Dermis blood vessel endothelial cell (primary cell): ENCODE measurements at regions not wholly inside any gene's neighbourhood (a gene's known extent, or its start where the extent isn't known, plus 50 kb on each side); places are given as distances from the start of the nearest gene placed in this dataset.
"Not testable (repeated sequence)": the region's sequence is repeated elsewhere in the genome, so short reads cannot be mapped to it uniquely, and the experiment has no call there.

ENCODE experiments used
- DNase-seq: peaks from one replicate; pipeline ENCODE4 v3.0.0; 2010

DNA sequence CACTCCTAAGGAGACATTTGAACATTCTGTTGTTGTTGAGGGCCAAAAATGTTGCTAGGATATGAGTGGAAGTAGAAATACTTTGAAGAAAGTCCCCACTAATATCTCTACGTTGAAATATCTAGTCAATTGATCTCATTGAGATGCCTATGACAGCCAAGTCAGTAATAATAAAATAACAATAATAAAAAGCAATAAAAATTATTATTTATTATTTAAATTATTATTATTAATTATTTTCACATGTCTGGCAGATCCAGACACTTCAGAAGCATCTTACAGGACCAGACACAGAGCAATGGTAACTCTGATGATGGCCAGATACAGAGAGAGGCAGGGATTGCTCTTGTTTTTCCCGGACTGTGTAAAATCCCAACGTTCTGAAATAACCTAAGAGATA is 143.5 kb upstream of the PALMD start:
- no peak for DNase-seq

DNA sequence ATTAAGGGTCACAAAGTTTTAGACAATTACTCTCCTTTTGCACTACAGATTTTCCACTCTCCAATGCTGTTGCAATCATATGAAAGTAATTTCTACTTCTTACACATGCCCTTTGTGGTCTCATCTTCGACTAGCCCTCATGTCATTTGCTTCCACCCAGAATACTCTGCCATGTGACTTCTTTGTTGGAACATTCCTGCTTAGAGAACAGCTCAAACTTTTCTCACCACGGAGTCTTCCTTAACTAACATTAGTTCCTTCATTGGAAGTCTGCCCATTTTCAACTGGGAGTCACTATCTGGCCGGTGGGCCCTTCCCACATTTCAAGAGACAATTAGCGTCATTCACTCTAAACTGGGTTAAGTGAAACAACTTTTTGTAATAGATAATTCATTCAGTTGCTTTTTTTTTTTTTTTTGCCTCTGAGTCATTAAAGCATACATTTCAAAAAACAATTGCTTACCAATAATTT is 142.6 kb upstream of the PALMD start:
- DNase-seq = peak; percentile 7

DNA sequence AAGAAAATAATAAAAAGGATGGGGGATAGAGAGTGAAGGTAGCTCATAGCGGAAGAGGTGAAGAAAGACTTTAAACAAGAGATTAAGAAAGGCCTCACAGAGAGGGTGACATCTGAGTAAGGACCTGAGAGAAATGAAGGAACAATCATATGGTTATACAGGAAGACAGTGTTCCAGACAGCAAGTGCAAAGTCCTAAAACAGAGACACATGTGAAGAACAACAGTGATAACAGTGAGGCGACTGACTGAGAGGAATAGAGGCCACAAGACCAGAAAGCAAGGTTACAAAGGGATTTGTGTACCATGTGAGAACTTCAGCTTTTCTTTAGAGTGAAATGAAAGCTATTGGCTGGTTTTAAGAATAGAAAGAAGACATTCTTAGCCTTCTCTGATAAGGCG is 141.6 kb upstream of the PALMD start:
- DNase-seq = no peak

DNA sequence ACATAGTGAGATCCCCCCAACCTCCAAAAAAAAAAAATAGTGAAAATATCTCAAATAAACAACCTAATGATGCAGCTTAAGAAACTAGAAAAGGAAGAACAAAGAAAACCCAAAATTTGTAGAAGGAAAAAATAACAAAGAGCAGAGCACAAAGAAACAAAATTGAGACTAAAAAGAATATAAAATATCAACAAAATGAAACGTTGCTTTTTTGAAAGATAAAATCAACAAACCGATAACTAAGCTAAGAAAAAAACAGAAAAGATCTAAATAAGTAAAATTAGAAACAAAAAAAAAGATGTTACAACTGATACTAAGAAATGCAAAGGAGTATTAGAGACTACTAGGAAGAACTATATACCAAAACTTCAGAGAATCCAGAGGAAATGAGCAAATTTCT is 139.3 kb upstream of the PALMD start:
- no peak for DNase-seq

- DNase-seq = not testable (repeated sequence)
Observed at GRCh38 chr1:99507446-99507845, 138.5 kb upstream of the PALMD start.

DNA sequence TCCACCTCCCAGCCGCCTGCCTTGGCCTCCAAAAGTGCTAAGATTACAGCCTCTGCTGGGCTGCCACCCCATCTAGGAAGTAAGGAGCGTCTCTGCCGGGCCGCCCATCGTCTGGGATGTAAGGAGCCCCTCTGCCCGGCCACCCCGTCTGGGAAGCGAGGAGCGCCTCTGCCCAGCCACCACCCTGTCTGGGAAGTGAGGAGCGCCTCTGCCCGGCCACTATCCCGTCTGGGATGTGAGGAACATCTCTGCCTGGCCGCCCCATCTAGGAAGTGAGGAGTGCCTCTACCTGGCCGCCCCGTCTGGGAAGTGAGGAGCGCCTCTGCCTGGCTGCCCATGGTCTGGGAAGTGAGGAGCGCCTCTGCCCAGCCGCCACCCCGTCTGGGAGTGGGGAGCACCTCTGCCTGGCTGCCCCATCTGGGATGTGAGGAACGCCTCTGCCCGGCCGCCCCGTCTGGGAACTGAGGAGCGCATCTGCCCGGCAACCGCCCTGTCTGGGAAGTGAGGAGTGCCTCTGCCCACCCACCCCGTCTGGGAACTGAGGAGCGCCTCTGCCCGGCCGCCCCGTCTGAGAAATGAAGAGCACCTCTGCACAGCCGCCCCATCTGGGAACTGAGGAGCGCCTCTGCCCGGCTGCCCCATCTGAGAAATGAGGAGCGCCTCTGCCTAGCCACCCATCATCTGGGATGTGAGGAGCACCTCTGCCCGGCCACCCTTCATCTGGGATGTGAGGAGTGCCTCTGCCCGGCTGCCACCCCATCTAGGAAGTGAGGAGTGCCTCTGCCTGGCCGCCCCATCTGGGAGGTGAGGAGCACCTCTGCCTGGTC is 137.8 kb upstream of the PALMD start:
- no peak for DNase-seq

DNA sequence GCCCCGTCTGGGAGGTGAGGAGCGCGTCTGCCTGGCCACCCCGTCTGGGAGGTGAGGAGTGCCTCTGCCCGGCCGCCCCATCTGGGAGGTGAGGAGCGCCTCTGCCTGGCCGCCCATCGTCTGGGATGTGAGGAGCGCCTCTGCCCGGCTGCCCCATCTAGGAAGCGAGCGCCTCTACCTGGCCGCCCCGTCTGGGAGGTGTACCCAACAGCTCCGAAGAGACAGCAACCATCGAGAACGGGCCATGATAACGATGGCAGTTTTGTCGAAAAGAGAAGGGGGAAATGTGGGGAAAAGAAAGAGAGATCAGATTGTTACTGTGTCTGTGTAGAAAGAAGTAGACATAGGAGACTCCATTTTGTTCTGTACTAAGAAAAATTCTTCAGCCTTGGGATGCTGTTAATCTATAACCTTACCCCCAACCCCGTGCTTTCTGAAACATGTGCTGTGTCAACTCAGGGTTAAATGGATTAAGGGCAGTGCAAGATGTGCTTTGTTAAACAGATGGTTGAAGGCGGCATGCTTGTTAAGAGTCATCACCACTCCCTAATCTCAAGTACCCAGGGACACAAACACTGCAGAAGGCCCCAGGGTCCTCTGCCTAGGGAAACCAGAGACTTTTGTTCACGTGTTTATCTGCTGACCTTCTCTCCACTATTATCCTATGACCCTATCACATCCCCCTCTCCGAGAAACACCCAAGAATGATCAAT is 137.0 kb upstream of the PALMD start:
- DNase-seq = not testable (repeated sequence)

- DNase-seq = not testable (repeated sequence)
Observed at GRCh38 chr1:99514823-99515552, 130.9 kb upstream of the PALMD start.

- DNase-seq = no peak
Observed at GRCh38 chr1:99516141-99516540, 129.8 kb upstream of the PALMD start.

- no peak for DNase-seq
Observed at GRCh38 chr1:99520121-99520520, 125.8 kb upstream of the PALMD start.

- DNase-seq = no peak
Observed at GRCh38 chr1:99525331-99525730, 120.6 kb upstream of the PALMD start.

DNA sequence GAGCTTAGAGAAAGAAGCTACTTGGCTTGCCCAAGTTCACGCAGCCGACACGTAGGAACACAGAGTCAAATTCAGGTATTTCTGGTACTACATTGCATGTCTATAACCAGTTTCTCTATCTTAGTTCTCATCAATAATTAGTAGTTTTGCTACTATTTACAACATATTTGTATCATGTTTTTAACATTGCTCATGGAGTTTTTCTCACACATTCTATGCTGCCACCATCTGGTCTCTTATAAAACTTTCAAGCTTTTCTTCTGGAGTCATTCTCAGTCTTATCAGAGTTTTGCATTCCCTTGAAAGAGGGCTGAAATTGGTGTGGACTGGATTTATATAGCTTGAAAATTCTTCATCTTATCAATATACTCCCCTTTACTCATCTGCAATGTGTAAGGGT is 118.8 kb upstream of the PALMD start:
- DNase-seq = peak; percentile 50

DNA sequence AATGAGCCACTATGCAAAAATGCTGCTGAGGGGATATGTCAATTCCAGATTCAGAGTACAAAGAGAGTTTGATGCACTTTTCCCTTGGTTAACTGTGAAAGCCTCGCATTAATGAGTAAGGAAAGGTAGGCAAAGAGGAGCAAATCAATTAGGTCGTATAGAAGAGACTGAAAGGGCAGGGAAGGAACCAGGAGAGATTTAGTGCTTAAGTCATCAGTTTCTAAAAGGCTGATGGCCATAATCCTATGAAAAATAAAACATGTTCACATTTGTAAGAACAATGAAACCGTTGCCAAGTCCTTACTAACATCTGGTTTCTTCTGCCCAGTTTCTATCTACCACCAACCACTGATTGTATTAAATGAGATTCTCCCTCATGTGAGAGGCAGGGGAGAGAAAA is 118.4 kb upstream of the PALMD start:
- no peak for DNase-seq

DNA sequence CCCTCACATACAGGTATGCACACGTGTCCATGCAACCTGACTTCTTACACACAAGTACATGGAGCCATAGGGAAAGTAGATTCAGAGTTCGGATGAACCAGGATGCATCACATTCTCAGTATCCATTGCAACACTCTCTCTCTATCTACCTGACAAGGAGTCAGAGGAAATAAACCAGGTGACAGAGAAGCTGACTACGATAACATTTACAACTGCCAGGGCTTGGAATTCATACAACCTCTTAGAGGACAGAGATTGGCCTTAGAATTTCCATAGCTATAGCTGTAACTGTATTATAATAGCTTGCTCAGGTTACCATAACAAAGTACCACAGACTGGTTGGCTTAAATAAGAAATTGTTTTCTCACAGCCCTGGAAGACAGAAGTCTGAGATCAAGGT is 116.9 kb upstream of the PALMD start:
- DNase-seq = no peak

DNA sequence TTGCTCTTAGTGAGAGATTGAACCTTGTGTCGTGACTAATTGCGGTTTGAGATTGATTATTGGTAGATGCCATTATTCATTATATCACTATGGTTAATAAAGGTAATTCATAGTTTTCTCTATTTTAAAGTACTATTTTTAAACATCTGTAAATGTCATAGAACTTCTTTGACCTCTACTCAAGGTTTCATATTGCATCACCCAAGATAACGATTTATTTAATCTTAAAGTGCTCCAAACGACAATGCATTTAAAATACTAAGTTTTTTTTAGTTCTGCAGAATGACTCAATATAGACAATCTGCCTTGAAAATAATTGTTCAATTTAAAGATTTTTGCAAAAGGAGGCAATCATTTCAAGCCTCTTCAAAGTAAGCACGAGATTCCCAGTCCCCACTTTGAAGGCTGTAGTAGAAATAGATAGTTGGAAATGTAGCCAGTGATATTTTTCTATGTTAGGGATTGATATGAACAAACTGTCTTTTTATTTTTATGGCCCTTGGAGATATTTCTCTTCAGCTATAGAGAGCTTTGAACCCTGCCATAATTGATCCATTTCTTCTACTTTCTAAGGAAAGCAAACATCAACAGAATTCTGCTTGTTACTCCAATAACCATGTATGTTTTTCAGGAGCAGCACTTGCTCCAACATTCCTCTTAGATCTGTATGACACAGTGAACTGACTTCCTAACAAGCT is 114.2 kb upstream of the PALMD start:
- no peak for DNase-seq

DNA sequence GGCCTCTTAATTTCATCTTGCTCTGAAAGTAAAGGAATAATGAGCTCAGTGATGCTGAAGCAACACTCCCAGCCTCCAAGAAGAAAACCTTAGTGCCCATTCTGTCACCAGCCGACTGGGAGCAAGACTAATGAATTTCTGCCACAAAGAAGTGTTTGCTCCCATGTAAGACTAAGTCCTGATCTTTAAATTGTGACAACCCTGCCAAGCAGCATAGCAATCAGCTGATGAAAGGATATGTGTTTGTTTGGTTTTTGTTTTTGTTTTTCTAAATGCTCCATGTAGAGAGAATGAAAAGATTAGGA is 113.7 kb upstream of the PALMD start:
- DNase-seq = no peak

GRCh38 chr1:99533909-99534637 is 111.8 kb upstream of the PALMD start:
- DNase-seq = peak; percentile 43

GRCh38 chr1:99534638-99534930 is 111.3 kb upstream of the PALMD start:
- DNase-seq = peak; percentile 63

DNA sequence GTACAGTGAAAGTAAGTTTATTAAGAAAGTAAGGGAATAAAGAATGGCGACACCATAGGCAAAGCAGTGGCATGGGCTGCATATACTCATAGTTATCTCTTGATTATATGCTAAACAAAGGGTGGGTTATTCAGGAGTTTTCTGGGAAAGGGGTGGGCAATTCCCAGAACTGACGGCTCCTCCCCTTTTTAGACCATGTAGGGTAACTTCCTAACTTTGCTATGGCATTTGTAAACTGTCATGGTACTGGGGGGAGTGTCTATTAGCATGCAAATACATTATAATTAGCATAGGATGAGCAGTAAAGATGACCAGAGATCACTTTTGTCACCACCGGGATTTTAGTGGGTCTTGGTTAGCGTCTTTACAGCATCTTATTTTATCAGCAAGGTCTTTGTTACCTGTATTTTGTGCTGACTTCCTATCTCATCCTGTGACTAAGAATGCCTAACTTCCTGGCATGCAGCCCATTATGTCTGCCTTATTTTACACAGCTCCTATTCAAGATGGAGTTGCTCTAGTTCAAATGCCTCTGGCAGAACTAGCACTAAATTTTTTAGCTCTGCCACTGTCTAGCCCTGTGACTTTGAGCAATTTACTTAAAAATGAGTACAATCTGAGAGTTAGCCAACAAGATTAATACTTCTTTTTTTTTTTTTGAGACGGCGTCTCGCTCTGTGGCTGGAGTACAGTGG is 110.3 kb upstream of the PALMD start:
- DNase-seq = peak; percentile 58

GRCh38 chr1:99537886-99538617 is 107.9 kb upstream of the PALMD start:
- no peak for DNase-seq

DNA sequence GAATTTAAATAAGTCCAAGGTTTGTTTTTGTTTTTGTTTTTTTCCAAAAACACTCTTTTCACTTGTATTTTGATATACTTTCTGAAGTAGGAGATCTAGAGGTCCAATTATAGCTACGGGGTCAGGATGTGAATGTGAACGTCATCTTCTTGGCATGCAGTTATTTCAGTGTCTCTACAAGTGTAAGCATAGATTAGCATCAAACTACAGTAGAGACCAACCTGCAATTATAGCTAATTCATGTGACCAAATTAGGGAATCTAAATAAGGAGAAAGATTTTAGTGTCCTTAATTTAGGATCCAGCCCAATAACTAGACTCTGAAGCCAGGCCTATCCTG is 107.3 kb upstream of the PALMD start:
- no peak for DNase-seq
